ENCODE measurements at regions not wholly inside any gene's neighbourhood (a gene's known extent, or its start where the extent isn't known, plus 50 kb on each side); places are given as distances from the start of the nearest gene placed in this dataset.

DNA sequence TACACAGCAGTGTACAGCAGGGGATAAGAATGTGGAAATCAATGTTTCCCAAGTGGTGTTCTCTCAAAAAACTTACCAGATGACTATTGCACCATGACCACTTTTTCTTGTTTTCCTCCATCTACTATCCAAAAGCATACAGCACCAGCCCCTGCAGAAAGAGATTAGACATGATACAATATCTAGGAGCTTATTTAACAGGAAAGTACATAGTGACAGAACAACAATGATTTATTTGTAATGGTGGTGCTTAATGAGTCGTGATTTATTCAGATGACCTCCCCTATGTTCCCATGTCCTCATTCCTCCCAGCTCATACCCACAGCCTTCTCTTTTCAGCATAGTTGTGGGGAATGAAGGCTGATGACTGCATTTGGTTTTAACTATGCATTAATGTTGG lies 413.6 kb downstream of the BTG1 start:
- DNase-seq (ENCODE audit: low read depth): no peak
- TF ChIP-seq MYC (IDR thresholded peaks at IDR 0.05; ENCODE audit: low read depth, low read length) (no peak), POLR2A (IDR thresholded peaks at IDR 0.05; ENCODE audit: extremely low read depth, insufficient read length) (no peak)
- TF ChIP-seq, protein P1, sequence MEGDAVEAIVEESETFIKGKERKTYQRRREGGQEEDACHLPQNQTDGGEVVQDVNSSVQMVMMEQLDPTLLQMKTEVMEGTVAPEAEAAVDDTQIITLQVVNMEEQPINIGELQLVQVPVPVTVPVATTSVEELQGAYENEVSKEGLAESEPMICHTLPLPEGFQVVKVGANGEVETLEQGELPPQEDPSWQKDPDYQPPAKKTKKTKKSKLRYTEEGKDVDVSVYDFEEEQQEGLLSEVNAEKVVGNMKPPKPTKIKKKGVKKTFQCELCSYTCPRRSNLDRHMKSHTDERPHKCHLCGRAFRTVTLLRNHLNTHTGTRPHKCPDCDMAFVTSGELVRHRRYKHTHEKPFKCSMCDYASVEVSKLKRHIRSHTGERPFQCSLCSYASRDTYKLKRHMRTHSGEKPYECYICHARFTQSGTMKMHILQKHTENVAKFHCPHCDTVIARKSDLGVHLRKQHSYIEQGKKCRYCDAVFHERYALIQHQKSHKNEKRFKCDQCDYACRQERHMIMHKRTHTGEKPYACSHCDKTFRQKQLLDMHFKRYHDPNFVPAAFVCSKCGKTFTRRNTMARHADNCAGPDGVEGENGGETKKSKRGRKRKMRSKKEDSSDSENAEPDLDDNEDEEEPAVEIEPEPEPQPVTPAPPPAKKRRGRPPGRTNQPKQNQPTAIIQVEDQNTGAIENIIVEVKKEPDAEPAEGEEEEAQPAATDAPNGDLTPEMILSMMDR (IDR thresholded peaks at IDR 0.05; ENCODE audit: low read depth, low read length): no peak
- TF ChIP-seq, protein P2, sequence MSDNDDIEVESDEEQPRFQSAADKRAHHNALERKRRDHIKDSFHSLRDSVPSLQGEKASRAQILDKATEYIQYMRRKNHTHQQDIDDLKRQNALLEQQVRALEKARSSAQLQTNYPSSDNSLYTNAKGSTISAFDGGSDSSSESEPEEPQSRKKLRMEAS (IDR thresholded peaks at IDR 0.05; ENCODE audit: low read depth, low read length): no peak
- no peak overlapping the region for H3K4me3 ChIP-seq (ENCODE audit: low read depth, low read length)

DNA sequence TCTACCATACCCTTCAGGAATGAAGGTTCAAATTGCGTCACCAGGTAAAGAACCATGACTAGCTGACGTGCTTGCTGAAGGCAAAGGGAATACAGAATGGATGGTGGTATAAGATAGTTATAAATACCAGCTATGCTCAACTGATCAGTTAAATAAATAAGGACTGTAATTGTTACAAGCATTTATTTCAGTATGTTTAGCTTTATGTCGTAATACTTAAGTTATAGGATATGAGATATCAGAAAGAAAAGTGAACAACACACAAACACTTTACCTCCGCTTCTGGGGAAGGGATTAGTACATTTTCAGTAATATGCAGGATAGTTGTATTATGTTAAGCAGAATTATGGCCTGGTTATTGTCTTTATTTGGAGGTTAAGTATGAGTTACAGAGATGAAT lies 416.1 kb downstream of the BTG1 start:
- H3K4me3 ChIP-seq (ENCODE audit: low read depth, low read length): no peak overlapping the region
- TF ChIP-seq, protein P1 (IDR thresholded peaks at IDR 0.05; ENCODE audit: low read depth, low read length): no peak
- TF ChIP-seq, protein P2 (IDR thresholded peaks at IDR 0.05; ENCODE audit: low read depth, low read length): no peak
- TF ChIP-seq POLR2A (IDR thresholded peaks at IDR 0.05; ENCODE audit: extremely low read depth, insufficient read length) (no peak), MYC (IDR thresholded peaks at IDR 0.05; ENCODE audit: low read depth, low read length) (no peak)

DNA sequence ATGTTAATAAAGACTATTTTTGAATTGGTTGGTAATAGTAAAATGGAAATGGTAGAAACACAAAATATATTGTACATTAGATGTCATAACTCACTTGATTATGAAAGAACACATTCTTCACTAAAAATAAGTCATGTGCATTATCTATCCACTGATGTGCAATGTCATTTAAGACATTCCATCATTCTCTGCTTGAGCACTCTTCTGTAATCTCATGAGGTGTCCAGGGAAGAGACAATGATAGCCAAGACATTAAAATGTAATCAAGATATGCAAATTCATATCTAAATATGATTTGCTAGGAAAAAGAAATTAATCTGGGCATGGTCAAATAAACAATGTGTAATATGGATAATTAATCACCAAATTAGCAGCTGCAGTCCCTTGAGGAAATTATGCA lies 422.5 kb downstream of the BTG1 start:
- TF ChIP-seq, protein P1 (IDR thresholded peaks at IDR 0.05; ENCODE audit: low read depth, low read length): no peak
- no peak for TF ChIP-seq MYC (IDR thresholded peaks at IDR 0.05; ENCODE audit: low read depth, low read length)
- TF ChIP-seq POLR2A (IDR thresholded peaks at IDR 0.05; ENCODE audit: extremely low read depth, insufficient read length): no peak
- TF ChIP-seq, protein P2 (IDR thresholded peaks at IDR 0.05; ENCODE audit: low read depth, low read length): no peak

More for the DNA sequence above, 416.1 kb downstream of the BTG1 start:
- no peak for DNase-seq (ENCODE audit: low read depth)

DNA sequence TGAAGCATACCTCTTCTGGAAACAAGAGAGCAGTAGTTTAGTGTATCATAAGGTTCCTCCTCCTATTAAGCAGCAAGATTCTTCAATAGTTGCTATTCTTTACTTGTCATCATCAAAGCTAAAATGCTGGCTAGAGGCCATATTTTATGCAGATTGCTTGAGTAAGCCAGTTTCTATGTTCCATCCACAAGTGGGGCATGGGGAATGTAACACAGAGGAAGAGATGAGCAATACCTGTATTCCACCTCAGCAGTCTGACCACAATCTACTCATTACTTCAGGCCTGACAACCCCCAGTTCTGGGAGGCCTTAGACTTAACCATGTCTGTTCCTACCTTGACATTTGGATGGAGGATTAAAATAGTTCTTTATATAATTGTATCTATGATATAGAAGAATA lies 423.6 kb downstream of the BTG1 start:
- no peak overlapping the region for H3K4me3 ChIP-seq (ENCODE audit: low read depth, low read length)
- TF ChIP-seq, protein P2 (IDR thresholded peaks at IDR 0.05; ENCODE audit: low read depth, low read length): no peak
- TF ChIP-seq MYC (IDR thresholded peaks at IDR 0.05; ENCODE audit: low read depth, low read length): no peak
- no peak for TF ChIP-seq POLR2A (IDR thresholded peaks at IDR 0.05; ENCODE audit: extremely low read depth, insufficient read length)
- TF ChIP-seq, protein P1 (IDR thresholded peaks at IDR 0.05; ENCODE audit: low read depth, low read length): no peak
- DNase-seq (ENCODE audit: low read depth): no peak

More for the DNA sequence above, 422.5 kb downstream of the BTG1 start:
- no peak overlapping the region for H3K4me3 ChIP-seq (ENCODE audit: low read depth, low read length)
- DNase-seq (ENCODE audit: low read depth): no peak

DNA sequence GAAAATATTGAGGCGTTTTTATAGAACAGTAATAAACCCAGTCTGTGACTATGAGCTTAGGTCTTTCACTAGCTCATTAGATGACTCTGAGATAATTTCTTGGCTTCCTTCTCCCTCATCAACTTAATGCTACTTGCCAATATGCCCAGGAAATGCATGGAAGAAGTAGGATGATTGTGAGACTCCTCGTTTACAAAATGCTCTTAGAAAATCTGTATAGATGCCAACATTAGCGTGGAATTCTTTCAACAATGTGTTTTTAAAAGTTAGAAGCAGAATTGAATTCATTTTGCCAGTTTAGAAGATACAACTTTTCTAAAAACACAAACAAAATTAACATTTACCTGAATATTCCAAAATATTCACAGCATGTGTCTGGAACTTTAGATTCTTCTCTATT lies 424.6 kb downstream of the BTG1 start:
- no peak for DNase-seq (ENCODE audit: low read depth)
- TF ChIP-seq, protein P2 (IDR thresholded peaks at IDR 0.05; ENCODE audit: low read depth, low read length): no peak
- no peak for TF ChIP-seq POLR2A (IDR thresholded peaks at IDR 0.05; ENCODE audit: extremely low read depth, insufficient read length)
- no peak for TF ChIP-seq MYC (IDR thresholded peaks at IDR 0.05; ENCODE audit: low read depth, low read length)
- TF ChIP-seq, protein P1 (IDR thresholded peaks at IDR 0.05; ENCODE audit: low read depth, low read length): no peak
- no peak overlapping the region for H3K4me3 ChIP-seq (ENCODE audit: low read depth, low read length)
